Activated CD4-positive, alpha-beta T cell treated with anti-CD3 and anti-CD28 coated beads, Interleukin-2, amount 10 ng/mL, durations not matched to agents 24 days and 14 days (primary cell): ENCODE measurements at regions not wholly inside any gene's neighbourhood (a gene's known extent, or its start where the extent isn't known, plus 50 kb on each side); places are given as distances from the start of the nearest gene placed in this dataset.
A peak's percentile ranks its signal among the peaks of the same experiment; 100 is the strongest.
"Not testable (repeated sequence)": the region's sequence is repeated elsewhere in the genome, so short reads cannot be mapped to it uniquely, and the experiment has no call there.

Experiments used
- DNase-seq: peaks from one replicate; pipeline ENCODE4 v3.0.0; 2022
- H3K27ac Mint-ChIP-seq: one replicate; pipeline ENCODE4 v1.8.0; 2022; ENCODE audit warnings: mild to moderate bottlenecking, mixed read lengths
- H3K27me3 Mint-ChIP-seq: one replicate; pipeline ENCODE4 v1.8.0; 2022; ENCODE audit warnings: mixed read lengths
- H3K36me3 Mint-ChIP-seq: one replicate; pipeline ENCODE4 v1.8.0; 2022; ENCODE audit warnings: low read depth, mild to moderate bottlenecking, mixed read lengths
- H3K4me1 Mint-ChIP-seq: one replicate; pipeline ENCODE4 v1.8.0; 2021; ENCODE audit warnings: mixed read lengths
- H3K4me3 Mint-ChIP-seq: one replicate; pipeline ENCODE4 v1.8.0; 2022; ENCODE audit warnings: mild to moderate bottlenecking, moderate library complexity, mixed read lengths
- H3K9me3 Mint-ChIP-seq: one replicate; pipeline ENCODE4 v1.8.0; 2021; ENCODE audit warnings: mixed read lengths
- intact Hi-C: fragments of 100-400 bp; cut with micrococcal nuclease; formaldehyde crosslinking; loops from one replicate; pipeline ENCODE4 v1.15.1; 2023

DNA sequence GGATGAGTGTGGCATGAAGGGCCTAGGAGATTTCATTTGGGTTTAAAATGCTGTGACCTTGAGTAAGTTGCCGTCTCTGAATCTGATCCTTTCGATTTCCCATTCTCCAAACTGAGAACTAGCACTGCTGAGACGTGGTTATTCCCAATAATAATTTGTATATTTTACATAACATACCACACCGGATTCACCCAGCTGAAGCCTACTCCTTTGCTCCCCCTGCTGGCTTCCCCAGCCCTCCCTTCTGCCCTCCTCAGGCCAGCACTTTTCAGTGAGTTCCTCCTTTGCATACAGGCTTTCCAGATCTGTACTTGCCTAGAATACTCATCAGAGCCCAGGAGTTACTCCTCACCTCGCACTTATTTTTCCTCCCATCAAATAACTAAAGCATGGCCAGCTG, 255.1 kb downstream of the OR4F29 start:
- H3K36me3 Mint-ChIP-seq, DNase-seq, H3K27ac Mint-ChIP-seq, H3K4me1 Mint-ChIP-seq, H3K9me3 Mint-ChIP-seq, H3K27me3 Mint-ChIP-seq, H3K4me3 Mint-ChIP-seq, intact Hi-C loops: not testable (repeated sequence)

DNA sequence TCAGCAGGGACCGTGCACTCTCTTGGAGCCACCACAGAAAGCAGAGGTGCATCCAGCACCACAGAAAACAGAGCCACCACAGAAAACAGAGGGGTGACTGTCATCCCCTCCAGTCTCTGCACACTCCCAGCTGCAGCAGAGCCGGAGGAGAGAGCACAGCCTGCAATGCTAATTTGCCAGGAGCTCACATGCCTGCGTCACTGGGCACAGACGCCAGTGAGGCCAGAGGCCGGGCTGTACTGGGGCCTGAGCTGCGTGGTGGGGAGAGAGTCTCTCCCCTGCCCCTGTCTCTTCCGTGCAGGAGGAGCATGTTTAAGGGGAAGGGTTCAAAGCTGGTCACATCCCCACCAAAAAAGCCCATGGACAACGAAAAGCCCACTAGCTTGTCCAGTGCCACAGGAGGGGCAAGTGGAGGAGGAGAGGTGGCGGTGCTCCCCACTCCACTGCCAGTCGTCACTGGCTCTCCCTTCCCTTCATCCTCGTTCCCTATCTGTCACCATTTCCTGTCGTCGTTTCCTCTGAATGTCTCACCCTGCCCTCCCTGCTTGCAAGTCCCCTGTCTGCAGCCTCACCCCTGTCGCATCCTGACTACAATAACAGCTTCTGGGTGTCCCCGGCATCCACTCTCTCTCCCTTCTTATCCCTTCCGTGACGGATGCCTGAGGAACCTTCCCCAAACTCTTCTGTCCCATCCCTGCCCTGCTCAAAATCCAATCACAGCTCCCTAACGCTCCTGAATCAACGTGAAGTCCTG, 260.0 kb downstream of the OR4F29 start:
- H3K27me3 Mint-ChIP-seq, H3K9me3 Mint-ChIP-seq, H3K36me3 Mint-ChIP-seq, intact Hi-C loops, H3K4me3 Mint-ChIP-seq, H3K4me1 Mint-ChIP-seq: not testable (repeated sequence)
- peak; percentile 61 for DNase-seq
- peak overlapping the region; percentile 59 for H3K27ac Mint-ChIP-seq

- H3K36me3 Mint-ChIP-seq, intact Hi-C loops, H3K27me3 Mint-ChIP-seq, H3K4me3 Mint-ChIP-seq, H3K9me3 Mint-ChIP-seq, H3K4me1 Mint-ChIP-seq, H3K27ac Mint-ChIP-seq: not testable (repeated sequence)
- peak; percentile 48 for DNase-seq
These were observed 260.8 kb downstream of the OR4F29 start for GRCh38 chr1:190678-191077.

DNA sequence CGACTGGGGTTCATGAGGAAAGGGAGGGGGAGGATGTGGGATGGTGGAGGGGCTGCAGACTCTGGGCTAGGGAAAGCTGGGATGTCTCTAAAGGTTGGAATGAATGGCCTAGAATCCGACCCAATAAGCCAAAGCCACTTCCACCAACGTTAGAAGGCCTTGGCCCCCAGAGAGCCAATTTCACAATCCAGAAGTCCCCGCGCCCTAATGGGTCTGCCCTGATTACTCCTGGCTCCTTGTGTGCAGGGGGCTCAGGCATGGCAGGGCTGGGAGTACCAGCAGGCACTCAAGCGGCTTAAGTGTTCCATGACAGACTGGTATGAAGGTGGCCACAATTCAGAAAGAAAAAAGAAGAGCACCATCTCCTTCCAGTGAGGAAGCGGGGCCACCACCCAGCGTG, 261.6 kb downstream of the OR4F29 start:
- H3K4me3 Mint-ChIP-seq, intact Hi-C loops, H3K36me3 Mint-ChIP-seq, H3K4me1 Mint-ChIP-seq, H3K27me3 Mint-ChIP-seq, H3K9me3 Mint-ChIP-seq, H3K27ac Mint-ChIP-seq: not testable (repeated sequence)
- peak; percentile 25 for DNase-seq

GRCh38 chr1:189270-189669, 262.2 kb downstream of the OR4F29 start:
- not testable (repeated sequence) for H3K36me3 Mint-ChIP-seq

DNA sequence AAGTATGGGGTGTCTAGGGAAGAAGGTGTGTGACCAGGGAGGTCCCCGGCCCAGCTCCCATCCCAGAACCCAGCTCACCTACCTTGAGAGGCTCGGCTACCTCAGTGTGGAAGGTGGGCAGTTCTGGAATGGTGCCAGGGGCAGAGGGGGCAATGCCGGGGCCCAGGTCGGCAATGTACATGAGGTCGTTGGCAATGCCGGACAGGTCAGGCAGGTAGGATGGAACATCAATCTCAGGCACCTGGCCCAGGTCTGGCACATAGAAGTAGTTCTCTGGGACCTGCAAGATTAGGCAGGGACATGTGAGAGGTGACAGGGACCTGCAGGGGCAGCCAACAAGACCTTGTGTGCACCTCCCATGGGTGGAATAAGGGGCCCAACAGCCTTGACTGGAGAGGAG, 264.2 kb downstream of the OR4F29 start:
- H3K27ac Mint-ChIP-seq, H3K4me1 Mint-ChIP-seq, H3K27me3 Mint-ChIP-seq, DNase-seq, H3K4me3 Mint-ChIP-seq, H3K9me3 Mint-ChIP-seq, intact Hi-C loops, H3K36me3 Mint-ChIP-seq: not testable (repeated sequence)

More at GRCh38 chr1:189270-189669, 262.2 kb downstream of the OR4F29 start:
- H3K4me3 Mint-ChIP-seq, H3K27me3 Mint-ChIP-seq, intact Hi-C loops, H3K9me3 Mint-ChIP-seq, H3K27ac Mint-ChIP-seq, H3K4me1 Mint-ChIP-seq: not testable (repeated sequence)
- peak; percentile 30 for DNase-seq

GRCh38 chr1:186691-187131, 264.8 kb downstream of the OR4F29 start:
- H3K4me1 Mint-ChIP-seq, intact Hi-C loops, H3K27ac Mint-ChIP-seq, H3K4me3 Mint-ChIP-seq, H3K36me3 Mint-ChIP-seq, H3K9me3 Mint-ChIP-seq, H3K27me3 Mint-ChIP-seq: not testable (repeated sequence)
- peak; percentile 60 for DNase-seq

- H3K27ac Mint-ChIP-seq, H3K27me3 Mint-ChIP-seq, H3K9me3 Mint-ChIP-seq, H3K36me3 Mint-ChIP-seq, intact Hi-C loops, H3K4me3 Mint-ChIP-seq, H3K4me1 Mint-ChIP-seq: not testable (repeated sequence)
- peak; percentile 51 for DNase-seq
These were observed 265.3 kb downstream of the OR4F29 start for GRCh38 chr1:186223-186622.

DNA sequence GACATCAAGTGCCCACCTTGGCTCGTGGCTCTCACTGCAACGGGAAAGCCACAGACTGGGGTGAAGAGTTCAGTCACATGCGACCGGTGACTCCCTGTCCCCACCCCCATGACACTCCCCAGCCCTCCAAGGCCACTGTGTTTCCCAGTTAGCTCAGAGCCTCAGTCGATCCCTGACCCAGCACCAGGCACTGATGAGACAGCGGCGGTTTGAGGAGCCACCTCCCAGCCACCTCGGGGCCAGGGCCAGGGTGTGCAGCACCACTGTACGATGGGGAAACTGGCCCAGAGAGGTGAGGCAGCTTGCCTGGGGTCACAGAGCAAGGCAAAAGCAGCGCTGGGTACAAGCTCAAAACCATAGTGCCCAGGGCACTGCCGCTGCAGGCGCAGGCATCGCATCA, 266.0 kb downstream of the OR4F29 start:
- H3K27ac Mint-ChIP-seq, H3K36me3 Mint-ChIP-seq, DNase-seq, H3K27me3 Mint-ChIP-seq, intact Hi-C loops, H3K9me3 Mint-ChIP-seq, H3K4me3 Mint-ChIP-seq, H3K4me1 Mint-ChIP-seq: not testable (repeated sequence)

- H3K27me3 Mint-ChIP-seq, H3K27ac Mint-ChIP-seq, intact Hi-C loops, H3K9me3 Mint-ChIP-seq, H3K4me3 Mint-ChIP-seq, H3K4me1 Mint-ChIP-seq, H3K36me3 Mint-ChIP-seq: not testable (repeated sequence)
- DNase-seq = peak; percentile 59
These were observed 267.2 kb downstream of the OR4F29 start for GRCh38 chr1:184336-184686.

GRCh38 chr1:183620-184335, 267.7 kb downstream of the OR4F29 start:
- H3K4me3 Mint-ChIP-seq, H3K36me3 Mint-ChIP-seq, H3K27ac Mint-ChIP-seq, H3K27me3 Mint-ChIP-seq, H3K4me1 Mint-ChIP-seq, intact Hi-C loops, H3K9me3 Mint-ChIP-seq: not testable (repeated sequence)
- DNase-seq = peak; percentile 66

DNA sequence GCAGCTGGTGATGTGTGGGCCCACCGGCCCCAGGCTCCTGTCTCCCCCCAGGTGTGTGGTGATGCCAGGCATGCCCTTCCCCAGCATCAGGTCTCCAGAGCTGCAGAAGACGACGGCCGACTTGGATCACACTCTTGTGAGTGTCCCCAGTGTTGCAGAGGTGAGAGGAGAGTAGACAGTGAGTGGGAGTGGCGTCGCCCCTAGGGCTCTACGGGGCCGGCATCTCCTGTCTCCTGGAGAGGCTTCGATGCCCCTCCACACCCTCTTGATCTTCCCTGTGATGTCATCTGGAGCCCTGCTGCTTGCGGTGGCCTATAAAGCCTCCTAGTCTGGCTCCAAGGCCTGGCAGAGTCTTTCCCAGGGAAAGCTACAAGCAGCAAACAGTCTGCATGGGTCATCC, 268.4 kb downstream of the OR4F29 start:
- H3K9me3 Mint-ChIP-seq, H3K27me3 Mint-ChIP-seq, H3K4me3 Mint-ChIP-seq, H3K27ac Mint-ChIP-seq, H3K36me3 Mint-ChIP-seq, intact Hi-C loops, H3K4me1 Mint-ChIP-seq: not testable (repeated sequence)
- DNase-seq = peak; percentile 54

DNA sequence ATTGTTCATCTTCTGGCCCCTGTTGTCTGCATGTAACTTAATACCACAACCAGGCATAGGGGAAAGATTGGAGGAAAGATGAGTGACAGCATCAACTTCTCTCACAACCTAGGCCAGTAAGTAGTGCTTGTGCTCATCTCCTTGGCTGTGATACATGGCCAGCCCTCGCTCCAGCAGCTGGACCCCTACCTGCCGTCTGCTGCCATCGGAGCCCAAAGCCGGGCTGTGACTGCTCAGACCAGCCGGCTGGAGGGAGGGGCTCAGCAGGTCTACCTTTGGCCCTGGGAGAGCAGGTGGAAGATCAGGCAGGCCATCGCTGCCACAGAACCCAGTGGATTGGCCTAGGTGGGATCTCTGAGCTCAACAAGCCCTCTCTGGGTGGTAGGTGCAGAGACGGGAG, 268.8 kb downstream of the OR4F29 start:
- H3K36me3 Mint-ChIP-seq, H3K4me1 Mint-ChIP-seq, intact Hi-C loops, H3K27ac Mint-ChIP-seq, H3K4me3 Mint-ChIP-seq, H3K27me3 Mint-ChIP-seq, H3K9me3 Mint-ChIP-seq: not testable (repeated sequence)
- DNase-seq = peak; percentile 49

DNA sequence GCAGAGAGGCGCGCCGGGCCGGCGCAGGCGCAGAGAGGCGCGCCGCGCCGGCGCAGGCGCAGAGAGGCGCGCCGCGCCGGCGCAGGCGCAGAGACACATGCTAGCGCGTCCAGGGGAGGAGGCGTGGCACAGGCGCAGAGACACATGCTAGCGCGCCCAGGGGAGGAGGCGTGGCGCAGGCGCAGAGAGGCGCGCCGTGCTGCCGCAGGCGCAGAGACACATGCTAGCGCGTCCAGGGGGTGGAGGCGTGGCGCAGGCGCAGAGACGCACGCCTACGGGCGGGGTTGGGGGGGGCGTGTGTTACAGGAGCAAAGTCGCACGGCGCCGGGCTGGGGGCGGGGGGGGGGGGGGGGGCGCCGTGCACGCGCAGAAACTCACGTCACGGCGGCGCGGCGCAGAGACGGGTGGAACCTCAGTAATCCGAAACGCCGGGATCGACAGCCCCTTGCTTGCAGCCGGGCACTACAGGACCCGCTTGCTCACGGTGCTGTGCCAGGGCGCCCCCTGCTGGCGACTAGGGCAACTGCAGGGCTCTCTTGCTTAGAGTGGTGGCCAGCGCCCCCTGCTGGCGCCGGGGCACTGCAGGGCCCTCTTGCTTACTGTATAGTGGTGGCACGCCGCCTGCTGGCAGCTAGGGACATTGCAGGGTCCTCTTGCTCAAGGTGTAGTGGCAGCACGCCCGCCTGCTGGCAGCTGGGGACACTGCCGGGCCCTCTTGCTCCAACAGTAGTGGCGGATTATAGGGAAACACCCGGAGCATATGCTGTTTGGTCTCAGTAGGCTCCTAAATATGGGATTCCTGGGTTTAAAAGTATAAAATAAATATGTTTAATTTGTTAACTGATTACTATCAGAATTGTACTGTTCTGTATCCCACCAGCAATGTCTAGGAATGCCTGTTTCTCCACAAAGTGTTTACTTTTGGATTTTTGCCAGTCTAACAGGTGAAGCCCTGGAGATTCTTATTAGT, 269.9 kb downstream of the OR4F29 start:
- peak; percentile 81 for DNase-seq
- H3K9me3 Mint-ChIP-seq, intact Hi-C loops: not testable (repeated sequence)

More for the DNA sequence above, 269.9 kb downstream of the OR4F29 start:
- not testable (repeated sequence) for H3K4me3 Mint-ChIP-seq, H3K27ac Mint-ChIP-seq, H3K4me1 Mint-ChIP-seq, H3K27me3 Mint-ChIP-seq, H3K36me3 Mint-ChIP-seq
